Stomach smooth muscle (tissue), 2 donors: ENCODE measurements at regions not wholly inside any gene's neighbourhood (a gene's known extent, or its start where the extent isn't known, plus 50 kb on each side); places are given as distances from the start of the nearest gene placed in this dataset.

Experiments
- H3K27ac ChIP-seq: one replicate; pipeline ENCODE4 v1.7.0; 2013; ENCODE audit warnings: mild to moderate bottlenecking, low read length, inconsistent platforms
- H3K27me3 ChIP-seq, 2 donors: one replicate each; pipeline ENCODE4 v1.7.0; 2013; ENCODE audit warnings: low read length in 2 of 2; ENCODE audit not compliant: insufficient read depth in 2 of 2, control insufficient read depth in 1 of 2
- H3K36me3 ChIP-seq, 2 donors: one replicate each; pipeline ENCODE4 v1.7.0; 2013; ENCODE audit warnings: low read length in 2 of 2; ENCODE audit not compliant: control insufficient read depth in 2 of 2, insufficient read depth in 2 of 2
- H3K4me1 ChIP-seq: one replicate; pipeline ENCODE4 v1.7.0; 2013; ENCODE audit warnings: low read length; ENCODE audit not compliant: control insufficient read depth, insufficient read depth
- H3K4me3 ChIP-seq, 2 donors: one replicate each; pipeline ENCODE4 v1.7.0; 2013; ENCODE audit warnings: low read length in 2 of 2
- H3K9ac ChIP-seq, 2 donors: one replicate each; pipeline ENCODE4 v1.7.0; 2013; ENCODE audit warnings: low read length in 2 of 2, mild to moderate bottlenecking in 1 of 2
- H3K9me3 ChIP-seq, 2 donors: one replicate each; pipeline ENCODE4 v1.7.0; 2013; ENCODE audit warnings: low read length in 2 of 2; ENCODE audit not compliant: control insufficient read depth in 2 of 2
- donor health status: healthy.
- donor health status: Pancreatic carcinoma.

GRCh38 chr13:34776390-34776981 is 165.6 kb upstream of the NBEA start:
- Histone ChIP-seq H3K36me3 (no peaks in the 10 kb centered on the region), H3K27me3 (no peaks in the 10 kb centered on the region), H3K9ac (no peak overlapping the region), H3K27ac (no peak overlapping the region), H3K4me3 (no peak overlapping the region), H3K9me3 (no peaks in the 10 kb centered on the region), H3K4me1 (no peaks in the 10 kb centered on the region)

GRCh38 chr13:34777089-34777913 is 164.8 kb upstream of the NBEA start:
- Histone ChIP-seq H3K9me3 (no peaks in the 10 kb centered on the region), H3K9ac (no peak overlapping the region), H3K27me3 (no peaks in the 10 kb centered on the region), H3K4me1 (no peaks in the 10 kb centered on the region), H3K4me3 (no peak overlapping the region), H3K36me3 (no peaks in the 10 kb centered on the region), H3K27ac (no peak overlapping the region)

- H3K27me3 ChIP-seq = no peaks in the 10 kb centered on the region
- no peak overlapping the region for H3K4me3 ChIP-seq
- H3K27ac ChIP-seq = no peak overlapping the region
- H3K9me3 ChIP-seq = no peaks in the 10 kb centered on the region
- no peaks in the 10 kb centered on the region for H3K36me3 ChIP-seq
- no peak overlapping the region for H3K9ac ChIP-seq
- H3K4me1 ChIP-seq = no peaks in the 10 kb centered on the region
Measured at GRCh38 chr13:34777914-34778303, 164.2 kb upstream of the NBEA start.

GRCh38 chr13:34779171-34779570 is 162.9 kb upstream of the NBEA start:
- Histone ChIP-seq H3K36me3 (no peaks in the 10 kb centered on the region), H3K9me3 (no peaks in the 10 kb centered on the region), H3K27me3 (no peaks in the 10 kb centered on the region), H3K27ac (no peak overlapping the region), H3K4me3 (no peak overlapping the region), H3K9ac (no peak overlapping the region), H3K4me1 (no peaks in the 10 kb centered on the region)

- no peaks in the 10 kb centered on the region for H3K4me1 ChIP-seq
- H3K27ac ChIP-seq = no peak overlapping the region
- no peak overlapping the region for H3K9ac ChIP-seq
- no peaks in the 10 kb centered on the region for H3K27me3 ChIP-seq
- no peak overlapping the region for H3K4me3 ChIP-seq
- H3K9me3 ChIP-seq = peaks cover 8 to 13% of the 10 kb centered on the region in 2 donors
- H3K36me3 ChIP-seq = no peaks in the 10 kb centered on the region
Measured at GRCh38 chr13:34793301-34793700, 148.8 kb upstream of the NBEA start.

- no peak overlapping the region for H3K4me3 ChIP-seq
- H3K27me3 ChIP-seq = no peaks in the 10 kb centered on the region
Measured at GRCh38 chr13:34803756-34804155, 138.3 kb upstream of the NBEA start.

GRCh38 chr13:34805347-34805746 is 136.7 kb upstream of the NBEA start:
- Histone ChIP-seq H3K27me3 (no peaks in the 10 kb centered on the region), H3K36me3 (no peaks in the 10 kb centered on the region), H3K9me3 (no peaks in the 10 kb centered on the region), H3K27ac (no peak overlapping the region), H3K4me3 (no peak overlapping the region), H3K4me1 (no peaks in the 10 kb centered on the region), H3K9ac (no peak overlapping the region)

More at GRCh38 chr13:34803756-34804155, 138.3 kb upstream of the NBEA start:
- Histone ChIP-seq H3K36me3 (no peaks in the 10 kb centered on the region), H3K9me3 (no peaks in the 10 kb centered on the region), H3K4me1 (no peaks in the 10 kb centered on the region), H3K27ac (no peak overlapping the region), H3K9ac (no peak overlapping the region)

GRCh38 chr13:34808649-34809048 is 133.4 kb upstream of the NBEA start:
- H3K27me3 ChIP-seq = no peaks in the 10 kb centered on the region
- no peaks in the 10 kb centered on the region for H3K4me1 ChIP-seq
- H3K9me3 ChIP-seq = no peaks in the 10 kb centered on the region
- no peaks in the 10 kb centered on the region for H3K36me3 ChIP-seq
- no peak overlapping the region for H3K27ac ChIP-seq
- no peak overlapping the region for H3K4me3 ChIP-seq
- no peak overlapping the region for H3K9ac ChIP-seq

GRCh38 chr13:34810996-34811395 is 131.1 kb upstream of the NBEA start:
- H3K9me3 ChIP-seq = no peaks in the 10 kb centered on the region
- H3K27me3 ChIP-seq = no peaks in the 10 kb centered on the region
- H3K4me3 ChIP-seq = no peak overlapping the region
- H3K36me3 ChIP-seq = no peaks in the 10 kb centered on the region
- no peak overlapping the region for H3K9ac ChIP-seq
- H3K4me1 ChIP-seq = no peaks in the 10 kb centered on the region
- no peak overlapping the region for H3K27ac ChIP-seq

- Histone ChIP-seq H3K36me3 (no peaks in the 10 kb centered on the region), H3K9ac (no peak overlapping the region), H3K4me3 (no peak overlapping the region), H3K27ac (no peak overlapping the region), H3K27me3 (no peaks in the 10 kb centered on the region), H3K9me3 (no peaks in the 10 kb centered on the region), H3K4me1 (peaks cover 5% of the 10 kb centered on the region)
Measured at GRCh38 chr13:34815526-34815925, 126.5 kb upstream of the NBEA start.

- Histone ChIP-seq H3K27ac (peak overlapping the region; percentile 32), H3K36me3 (no peaks in the 10 kb centered on the region), H3K9me3 (no peaks in the 10 kb centered on the region), H3K4me3 (peak overlapping the region in 1 of 2 donors; percentile 28), H3K27me3 (no peaks in the 10 kb centered on the region), H3K4me1 (peaks cover 5% of the 10 kb centered on the region), H3K9ac (no peak overlapping the region)
Measured at GRCh38 chr13:34816245-34816884, 125.7 kb upstream of the NBEA start.
